Astrocyte of the cerebellum (primary cell): ENCODE measurements at regions not wholly inside any gene's neighbourhood (a gene's known extent, or its start where the extent isn't known, plus 50 kb on each side); places are given as distances from the start of the nearest gene placed in this dataset.

Experiments used
- DNase-seq: peaks from one replicate; pipeline ENCODE4 v3.0.0-alpha.2; 2011; ENCODE audit warnings: low read depth
- H3K4me3 ChIP-seq: 2 replicates; pipeline ENCODE4 v1.5.1; 2011; ENCODE audit warnings: mild to moderate bottlenecking, low read depth, low read length, moderate library complexity
- in situ Hi-C: cut with HindIII; loops from 2 replicates; pipeline ENCODE4 v1.10.0; 2017; ENCODE audit warnings: low sequenced_read_pairs
- TF ChIP-seq, protein P1 (sequence below): IDR thresholded peaks from 2 replicates; pipeline ENCODE4 v1.5.1; 2012; ENCODE audit warnings: low read length, low read depth, moderate library complexity, mild to moderate bottlenecking; ENCODE audit errors: missing control alignments

DNA sequence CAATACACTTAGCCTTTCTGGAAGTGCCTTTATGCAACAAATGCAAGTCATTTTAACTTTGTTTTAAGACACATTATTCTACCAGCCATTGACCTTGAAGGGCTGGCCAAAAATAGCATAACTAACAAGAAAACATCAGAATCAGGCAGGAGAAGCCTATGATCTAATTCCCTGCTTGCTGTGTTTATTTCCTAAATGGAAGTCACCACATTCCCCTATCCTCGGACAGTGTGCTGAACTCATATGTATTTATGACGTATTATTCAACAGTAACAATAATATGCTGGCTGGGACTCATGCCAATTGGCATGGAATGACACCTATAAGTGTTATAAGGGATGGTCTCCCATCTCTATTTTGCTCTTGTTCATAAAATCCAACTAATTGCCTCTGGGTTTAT, 140.7 kb downstream of the MAP3K7 start:
- H3K4me3 ChIP-seq: no peak overlapping the region
- DNase-seq: no peak
- TF ChIP-seq, protein P1, sequence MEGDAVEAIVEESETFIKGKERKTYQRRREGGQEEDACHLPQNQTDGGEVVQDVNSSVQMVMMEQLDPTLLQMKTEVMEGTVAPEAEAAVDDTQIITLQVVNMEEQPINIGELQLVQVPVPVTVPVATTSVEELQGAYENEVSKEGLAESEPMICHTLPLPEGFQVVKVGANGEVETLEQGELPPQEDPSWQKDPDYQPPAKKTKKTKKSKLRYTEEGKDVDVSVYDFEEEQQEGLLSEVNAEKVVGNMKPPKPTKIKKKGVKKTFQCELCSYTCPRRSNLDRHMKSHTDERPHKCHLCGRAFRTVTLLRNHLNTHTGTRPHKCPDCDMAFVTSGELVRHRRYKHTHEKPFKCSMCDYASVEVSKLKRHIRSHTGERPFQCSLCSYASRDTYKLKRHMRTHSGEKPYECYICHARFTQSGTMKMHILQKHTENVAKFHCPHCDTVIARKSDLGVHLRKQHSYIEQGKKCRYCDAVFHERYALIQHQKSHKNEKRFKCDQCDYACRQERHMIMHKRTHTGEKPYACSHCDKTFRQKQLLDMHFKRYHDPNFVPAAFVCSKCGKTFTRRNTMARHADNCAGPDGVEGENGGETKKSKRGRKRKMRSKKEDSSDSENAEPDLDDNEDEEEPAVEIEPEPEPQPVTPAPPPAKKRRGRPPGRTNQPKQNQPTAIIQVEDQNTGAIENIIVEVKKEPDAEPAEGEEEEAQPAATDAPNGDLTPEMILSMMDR: no peak
- in situ Hi-C loops: no loop called here

DNA sequence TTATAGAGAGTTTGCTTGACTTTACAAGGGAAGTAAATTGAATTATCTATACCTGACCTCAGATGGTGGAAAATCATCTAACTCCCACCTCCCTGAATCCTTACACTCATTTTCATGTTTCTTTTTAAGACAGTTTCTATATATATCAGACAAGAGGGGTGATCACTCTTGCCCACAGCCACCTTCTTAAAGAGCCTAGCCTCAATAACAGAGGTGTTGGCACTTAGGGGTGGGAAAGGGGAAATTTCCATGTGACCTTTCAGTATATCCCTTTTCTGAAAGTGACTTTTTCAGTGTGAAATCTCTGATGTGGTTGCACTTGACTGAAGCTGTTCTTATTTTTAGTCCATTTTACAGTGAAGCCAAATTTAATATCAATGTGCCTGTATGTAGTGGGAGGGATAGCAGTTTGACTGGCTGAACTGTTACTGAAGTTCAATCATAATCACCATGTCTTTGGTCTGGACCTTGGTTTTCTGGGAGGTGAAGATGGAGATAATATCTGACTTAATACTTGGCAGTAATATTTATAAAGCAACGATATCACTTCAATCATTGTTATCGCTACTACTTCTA, 141.3 kb downstream of the MAP3K7 start:
- DNase-seq: no peak
- in situ Hi-C loops: no loop called here
- no peak overlapping the region for H3K4me3 ChIP-seq
- TF ChIP-seq, protein P1: no peak

DNA sequence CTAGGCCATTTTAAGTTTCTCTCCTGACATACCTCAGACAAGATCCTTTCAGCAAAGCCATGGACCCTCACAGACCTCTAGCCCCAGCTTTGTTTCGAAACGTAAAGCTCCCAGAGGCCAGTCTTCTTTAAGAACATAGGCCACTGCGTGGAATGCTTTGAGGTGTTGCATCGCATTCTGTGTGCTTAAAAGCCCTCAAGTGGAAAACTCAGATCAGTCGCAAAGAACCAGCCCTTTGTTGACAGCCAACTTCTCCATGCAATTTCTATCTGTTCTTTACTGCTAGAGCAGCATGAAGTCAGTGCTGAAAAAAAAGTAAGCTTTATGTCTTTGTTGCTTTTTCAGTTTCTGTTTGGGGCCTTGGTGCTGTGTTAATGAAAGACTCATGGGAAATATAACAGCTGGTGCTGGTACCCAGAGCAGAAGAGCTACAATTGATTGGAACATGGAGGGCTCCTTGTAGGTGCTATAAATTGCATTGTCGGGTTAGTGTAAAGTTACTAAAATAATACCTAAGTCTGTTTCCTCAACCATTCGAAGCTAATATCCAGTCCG, 142.6 kb downstream of the MAP3K7 start:
- no peak overlapping the region for H3K4me3 ChIP-seq
- TF ChIP-seq, protein P1: no peak
- DNase-seq: no peak
- in situ Hi-C loops: no loop called here

DNA sequence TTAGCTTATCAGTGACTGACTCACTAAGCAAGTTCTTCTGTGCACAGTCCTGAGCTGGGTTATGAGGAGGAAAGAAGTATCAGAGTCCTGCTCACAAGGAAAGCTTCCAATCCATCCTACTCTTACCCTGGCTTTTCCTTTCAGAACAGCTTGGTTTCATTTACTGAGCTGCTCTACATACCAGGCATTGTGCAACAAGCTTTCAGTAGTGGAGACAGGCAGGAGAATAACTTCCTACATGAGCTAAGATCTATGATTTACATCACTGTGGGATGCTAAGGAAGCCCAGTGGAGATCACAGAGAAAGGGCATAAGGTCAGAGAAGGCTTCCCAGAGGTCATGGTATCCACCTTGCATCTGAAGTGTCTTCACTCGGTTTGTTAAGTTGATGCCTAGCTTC, 144.5 kb downstream of the MAP3K7 start:
- in situ Hi-C loops: no loop called here
- no peak overlapping the region for H3K4me3 ChIP-seq
- TF ChIP-seq, protein P1: no peak
- DNase-seq: no peak

DNA sequence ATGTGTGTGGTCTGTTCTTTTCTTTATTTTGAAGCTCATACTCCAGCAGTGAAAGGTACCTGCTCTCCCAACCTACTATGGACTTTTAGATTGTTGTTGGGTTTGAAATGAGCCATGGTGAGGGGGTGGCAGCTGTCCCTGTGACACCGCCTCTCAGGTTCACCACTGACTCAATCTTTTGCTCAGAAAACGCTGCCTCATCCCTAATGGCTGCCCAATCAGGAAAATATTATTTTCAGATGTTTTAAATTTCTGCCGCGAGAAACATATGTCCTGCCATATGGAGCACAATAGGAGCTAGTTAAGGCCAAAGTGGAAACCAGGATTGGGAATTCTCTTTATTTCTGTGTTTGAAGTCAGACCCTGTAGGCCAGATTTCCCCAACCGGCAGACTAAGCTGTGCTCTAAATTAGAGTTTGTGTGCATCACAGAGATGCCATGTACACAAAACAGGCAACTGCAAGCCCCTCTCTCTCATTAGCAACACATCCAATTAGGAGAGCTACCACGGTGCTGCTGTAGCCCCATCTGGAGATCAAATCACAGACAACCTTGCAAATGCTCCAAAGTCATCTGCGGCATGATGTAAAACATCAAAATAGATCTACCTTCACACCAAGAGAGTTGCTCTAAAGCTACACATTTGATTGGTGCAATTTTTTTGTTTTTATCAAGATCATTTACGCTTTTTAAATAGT, 144.1 kb upstream of the BACH2 start:
- TF ChIP-seq, protein P1: no peak
- DNase-seq: no peak
- in situ Hi-C loops: no loop called here
- no peak overlapping the region for H3K4me3 ChIP-seq

DNA sequence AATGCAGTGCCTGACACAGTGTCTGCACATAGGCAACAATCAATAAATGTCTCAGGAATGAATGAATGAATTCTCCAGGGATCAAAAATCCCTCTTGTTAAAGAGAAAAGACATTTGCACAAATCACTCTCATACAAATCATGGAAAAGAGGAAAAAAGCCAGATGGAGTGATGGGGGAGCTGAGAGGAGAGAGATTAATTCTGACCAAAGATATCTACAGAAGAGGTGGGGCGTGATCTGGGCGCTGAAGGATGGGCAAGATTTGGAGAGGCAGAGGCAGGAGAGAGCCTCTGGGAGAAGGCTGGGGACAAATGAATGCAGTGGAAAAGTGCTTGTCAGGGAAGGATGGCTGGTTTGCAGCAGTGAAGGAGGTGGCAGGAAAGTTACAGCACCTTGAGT, 142.9 kb upstream of the BACH2 start:
- H3K4me3 ChIP-seq: no peak overlapping the region
- in situ Hi-C loops: no loop called here
- TF ChIP-seq, protein P1: no peak
- DNase-seq: no peak
